BE2C (cell line): ENCODE measurements at regions not wholly inside any gene's neighbourhood (a gene's known extent, or its start where the extent isn't known, plus 50 kb on each side); places are given as distances from the start of the nearest gene placed in this dataset.

Experiments
- DNase-seq: peaks from one replicate; pipeline ENCODE4 v3.0.0-alpha.2; 2020
- H3K27me3 ChIP-seq: fragments of 250-450 bp; sonication (Bioruptor Pico); 2 replicates; pipeline ENCODE4 v1.5.1; 2020; ENCODE audit warnings: mild to moderate bottlenecking
- H3K36me3 ChIP-seq: fragments of 250-450 bp; sonication (Bioruptor Pico); 2 replicates; pipeline ENCODE4 v1.5.1; 2020; ENCODE audit warnings: mild to moderate bottlenecking
- H3K4me1 ChIP-seq: fragments of 250-450 bp; sonication (Bioruptor Pico); 2 replicates; pipeline ENCODE4 v1.5.1; 2020
- H3K4me3 ChIP-seq: 2 replicates; pipeline ENCODE4 v1.5.1; 2011; ENCODE audit warnings: low read depth, low read length
- H3K9me3 ChIP-seq: fragments of 250-450 bp; sonication (Bioruptor Pico); 2 replicates; pipeline ENCODE4 v1.5.1; 2020
- TF ChIP-seq, protein P1 (sequence below): IDR thresholded peaks from 2 replicates; pipeline ENCODE4 v1.5.1; 2012; ENCODE audit warnings: mild to moderate bottlenecking, low read depth, low read length

DNA sequence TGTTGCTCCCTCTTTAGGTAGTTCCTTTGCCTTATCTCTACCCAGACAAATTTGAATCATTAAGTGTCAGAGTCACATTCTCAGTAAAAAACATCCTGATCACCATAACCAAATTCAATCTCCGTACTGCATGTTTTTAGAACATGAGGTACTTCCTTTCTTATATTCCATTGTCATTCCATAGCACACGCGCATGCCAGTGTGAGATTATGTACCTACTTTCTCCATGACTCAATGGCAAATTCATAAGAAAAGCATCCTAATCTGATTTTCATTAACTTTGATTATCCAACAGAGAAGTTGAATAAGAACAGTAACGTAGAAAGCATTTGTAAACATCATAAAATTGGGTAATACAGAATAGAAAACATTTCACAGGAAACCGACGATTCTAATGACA is 1118.6 kb upstream of the CDH9 start:
- Histone ChIP-seq H3K4me1 (no peaks in the 10 kb centered on the region), H3K36me3 (no peaks in the 10 kb centered on the region), H3K9me3 (no peaks in the 10 kb centered on the region), H3K27me3 (no peaks in the 10 kb centered on the region), H3K4me3 (no peak overlapping the region)
- DNase-seq = no peak
- TF ChIP-seq, protein P1, sequence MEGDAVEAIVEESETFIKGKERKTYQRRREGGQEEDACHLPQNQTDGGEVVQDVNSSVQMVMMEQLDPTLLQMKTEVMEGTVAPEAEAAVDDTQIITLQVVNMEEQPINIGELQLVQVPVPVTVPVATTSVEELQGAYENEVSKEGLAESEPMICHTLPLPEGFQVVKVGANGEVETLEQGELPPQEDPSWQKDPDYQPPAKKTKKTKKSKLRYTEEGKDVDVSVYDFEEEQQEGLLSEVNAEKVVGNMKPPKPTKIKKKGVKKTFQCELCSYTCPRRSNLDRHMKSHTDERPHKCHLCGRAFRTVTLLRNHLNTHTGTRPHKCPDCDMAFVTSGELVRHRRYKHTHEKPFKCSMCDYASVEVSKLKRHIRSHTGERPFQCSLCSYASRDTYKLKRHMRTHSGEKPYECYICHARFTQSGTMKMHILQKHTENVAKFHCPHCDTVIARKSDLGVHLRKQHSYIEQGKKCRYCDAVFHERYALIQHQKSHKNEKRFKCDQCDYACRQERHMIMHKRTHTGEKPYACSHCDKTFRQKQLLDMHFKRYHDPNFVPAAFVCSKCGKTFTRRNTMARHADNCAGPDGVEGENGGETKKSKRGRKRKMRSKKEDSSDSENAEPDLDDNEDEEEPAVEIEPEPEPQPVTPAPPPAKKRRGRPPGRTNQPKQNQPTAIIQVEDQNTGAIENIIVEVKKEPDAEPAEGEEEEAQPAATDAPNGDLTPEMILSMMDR = no peak

DNA sequence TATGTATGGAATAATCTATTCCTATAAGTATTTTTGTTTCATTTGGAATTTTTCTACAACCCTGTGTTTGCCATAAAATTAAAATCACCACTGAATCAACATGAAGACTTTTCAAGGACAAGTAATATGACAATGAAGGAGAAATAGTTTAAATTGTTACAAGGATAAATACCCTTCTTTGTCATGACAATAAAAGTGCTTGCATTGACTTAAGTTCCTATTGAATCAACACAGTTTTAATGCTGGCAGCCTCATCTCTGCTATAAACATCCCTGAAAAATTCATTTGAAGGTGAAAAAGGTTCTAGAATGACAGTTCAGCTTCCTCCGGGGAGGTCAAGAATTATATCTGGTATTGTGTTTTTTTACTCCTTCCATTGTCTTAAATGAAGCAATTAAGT is 1105.1 kb upstream of the CDH9 start:
- DNase-seq = no peak
- Histone ChIP-seq H3K4me3 (no peak overlapping the region), H3K27me3 (no peaks in the 10 kb centered on the region), H3K4me1 (no peaks in the 10 kb centered on the region), H3K9me3 (no peaks in the 10 kb centered on the region), H3K36me3 (no peaks in the 10 kb centered on the region)
- TF ChIP-seq, protein P1 = no peak

DNA sequence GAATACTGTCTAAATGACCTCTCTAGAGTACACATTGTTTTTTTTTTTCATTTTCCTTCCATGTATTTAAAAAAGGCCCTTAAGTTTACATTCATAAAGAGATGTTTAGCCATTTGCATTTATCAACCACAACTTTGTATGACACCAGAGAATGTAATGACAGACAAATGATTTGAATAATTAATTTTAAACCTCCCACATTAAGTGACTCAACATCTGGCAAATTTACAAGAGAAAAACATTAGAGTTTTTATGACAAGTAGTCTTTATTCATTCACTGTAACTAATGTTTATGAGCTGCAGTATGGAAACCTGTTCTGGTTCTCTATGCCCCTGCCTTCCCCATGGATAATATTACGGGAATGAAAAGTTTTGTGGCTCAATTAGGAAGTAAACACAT is 1093.8 kb upstream of the CDH9 start:
- H3K4me3 ChIP-seq = no peak overlapping the region
- no peak for DNase-seq
- H3K4me1 ChIP-seq = no peaks in the 10 kb centered on the region
- no peaks in the 10 kb centered on the region for H3K36me3 ChIP-seq
- no peaks in the 10 kb centered on the region for H3K9me3 ChIP-seq
- TF ChIP-seq, protein P1 = no peak
- no peaks in the 10 kb centered on the region for H3K27me3 ChIP-seq

DNA sequence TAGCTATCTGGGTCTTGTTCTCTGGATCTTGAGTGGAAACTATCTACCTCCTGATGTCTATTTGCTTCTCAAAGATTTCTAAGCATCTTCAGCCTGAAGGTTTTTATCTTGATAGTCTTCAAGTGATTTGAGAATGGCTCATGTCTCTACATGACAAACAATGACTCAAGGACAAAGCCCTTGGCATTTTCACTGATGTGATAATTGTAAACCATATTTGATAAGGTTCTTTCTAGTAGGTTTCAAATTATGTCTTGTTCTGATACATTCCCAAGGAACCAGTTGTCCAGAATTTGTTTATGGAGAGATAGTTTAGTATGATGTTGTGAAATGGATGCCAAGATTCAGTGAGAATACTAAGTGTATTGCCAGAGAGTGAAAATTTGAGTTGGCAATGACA is 1079.3 kb upstream of the CDH9 start:
- Histone ChIP-seq H3K9me3 (no peaks in the 10 kb centered on the region), H3K4me3 (no peak overlapping the region), H3K4me1 (no peaks in the 10 kb centered on the region), H3K27me3 (no peaks in the 10 kb centered on the region), H3K36me3 (no peaks in the 10 kb centered on the region)
- TF ChIP-seq, protein P1 = no peak
- DNase-seq = no peak

DNA sequence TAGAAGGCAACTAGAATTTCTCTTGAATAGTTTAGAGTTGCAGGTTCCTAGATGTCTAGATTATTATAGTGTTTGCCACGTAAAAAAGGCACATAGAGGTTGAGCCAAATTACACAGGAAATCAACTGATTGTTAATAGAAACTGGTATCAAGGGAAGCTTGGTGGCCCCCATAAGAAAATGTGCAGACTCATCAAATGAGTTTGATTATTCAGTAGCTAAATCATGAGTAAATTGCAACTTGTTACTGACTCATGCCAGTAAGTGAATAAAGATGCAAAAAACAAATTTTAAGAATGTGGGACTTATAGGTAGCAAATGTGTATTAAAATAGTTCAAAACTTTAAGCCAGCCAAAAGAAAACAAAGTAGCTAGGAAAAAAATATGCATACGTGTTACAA is 1078.9 kb upstream of the CDH9 start:
- no peaks in the 10 kb centered on the region for H3K27me3 ChIP-seq
- H3K36me3 ChIP-seq = no peaks in the 10 kb centered on the region
- H3K4me1 ChIP-seq = no peaks in the 10 kb centered on the region
- H3K4me3 ChIP-seq = no peak overlapping the region
- TF ChIP-seq, protein P1 = no peak
- no peaks in the 10 kb centered on the region for H3K9me3 ChIP-seq
- DNase-seq = no peak

DNA sequence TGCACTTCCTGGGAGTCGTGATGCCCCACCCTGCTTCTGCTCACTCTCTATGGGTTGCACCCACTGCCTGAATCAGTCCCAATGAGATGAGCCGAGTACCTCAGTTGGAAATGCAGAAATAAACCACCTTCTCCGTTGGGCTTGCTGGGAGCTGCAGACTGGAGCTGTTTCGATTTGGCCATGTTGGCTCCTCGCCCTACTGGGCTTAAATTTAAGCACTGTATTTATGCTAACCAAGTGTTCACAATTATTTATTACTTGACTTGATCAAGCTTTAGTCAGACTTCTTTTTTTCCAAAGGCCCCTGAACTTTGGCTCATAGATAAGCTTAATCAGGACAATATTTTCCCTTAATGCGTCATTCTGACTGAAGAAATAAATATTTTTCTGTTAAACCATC is 1072.4 kb upstream of the CDH9 start:
- Histone ChIP-seq H3K4me1 (no peaks in the 10 kb centered on the region), H3K9me3 (no peaks in the 10 kb centered on the region), H3K4me3 (no peak overlapping the region), H3K36me3 (no peaks in the 10 kb centered on the region), H3K27me3 (no peaks in the 10 kb centered on the region)
- no peak for DNase-seq
- TF ChIP-seq, protein P1 = no peak
